ENCODE measurements at regions not wholly inside any gene's neighbourhood (a gene's known extent, or its start where the extent isn't known, plus 50 kb on each side); places are given as distances from the start of the nearest gene placed in this dataset.

- no peak for DNase-seq
Measured at GRCh38 chr10:78699971-78700370, 368.8 kb upstream of the ZMIZ1 start.

- DNase-seq: no peak
Measured at GRCh38 chr10:78700413-78700812, 368.4 kb upstream of the ZMIZ1 start.

GRCh38 chr10:78700816-78701520 is 367.8 kb upstream of the ZMIZ1 start:
- no peak for DNase-seq

- no peak for DNase-seq
Measured at GRCh38 chr10:78702186-78702585, 366.6 kb upstream of the ZMIZ1 start.

GRCh38 chr10:78702876-78703275 is 365.9 kb upstream of the ZMIZ1 start:
- no peak for DNase-seq

- DNase-seq: no peak
Measured at GRCh38 chr10:78703593-78703992, 365.2 kb upstream of the ZMIZ1 start.

GRCh38 chr10:78706256-78706655 is 362.5 kb upstream of the ZMIZ1 start:
- DNase-seq: no peak

GRCh38 chr10:78706726-78707540 is 361.8 kb upstream of the ZMIZ1 start:
- no peak for DNase-seq

- DNase-seq: no peak
Measured at GRCh38 chr10:78707745-78708144, 361.0 kb upstream of the ZMIZ1 start.

- no peak for DNase-seq
Measured at GRCh38 chr10:78712147-78712546, 356.6 kb upstream of the ZMIZ1 start.

- DNase-seq: no peak
Measured at GRCh38 chr10:78713659-78714058, 355.1 kb upstream of the ZMIZ1 start.

GRCh38 chr10:78714225-78714624 is 354.5 kb upstream of the ZMIZ1 start:
- no peak for DNase-seq

GRCh38 chr10:78715435-78715834 is 353.3 kb upstream of the ZMIZ1 start:
- DNase-seq: no peak

GRCh38 chr10:78716043-78716660 is 352.6 kb upstream of the ZMIZ1 start:
- DNase-seq: no peak

GRCh38 chr10:78717200-78717599 is 351.6 kb upstream of the ZMIZ1 start:
- no peak for DNase-seq

- DNase-seq: no peak
Measured at GRCh38 chr10:78718032-78718572, 350.7 kb upstream of the ZMIZ1 start.

GRCh38 chr10:78719276-78719675 is 349.5 kb upstream of the ZMIZ1 start:
- no peak for DNase-seq

- no peak for DNase-seq
Measured at GRCh38 chr10:78720091-78720490, 348.7 kb upstream of the ZMIZ1 start.

- DNase-seq: no peak
Measured at GRCh38 chr10:78721231-78721630, 347.5 kb upstream of the ZMIZ1 start.

- DNase-seq: no peak
Measured at GRCh38 chr10:78724846-78725245, 343.9 kb upstream of the ZMIZ1 start.

- DNase-seq: no peak
Measured at GRCh38 chr10:78726171-78726570, 342.6 kb upstream of the ZMIZ1 start.

GRCh38 chr10:78727251-78727650 is 341.5 kb upstream of the ZMIZ1 start:
- DNase-seq: no peak

- DNase-seq: no peak
Measured at GRCh38 chr10:78727728-78728127, 341.0 kb upstream of the ZMIZ1 start.

GRCh38 chr10:78728176-78728575 is 340.6 kb upstream of the ZMIZ1 start:
- no peak for DNase-seq

All from stimulated activated naive CD4-positive, alpha-beta T cell treated with Interleukin-2 at 50 U/mL for 16 hours (primary cell).